ENCODE measurements at regions not wholly inside any gene's neighbourhood (a gene's known extent, or its start where the extent isn't known, plus 50 kb on each side); places are given as distances from the start of the nearest gene placed in this dataset.

DNA sequence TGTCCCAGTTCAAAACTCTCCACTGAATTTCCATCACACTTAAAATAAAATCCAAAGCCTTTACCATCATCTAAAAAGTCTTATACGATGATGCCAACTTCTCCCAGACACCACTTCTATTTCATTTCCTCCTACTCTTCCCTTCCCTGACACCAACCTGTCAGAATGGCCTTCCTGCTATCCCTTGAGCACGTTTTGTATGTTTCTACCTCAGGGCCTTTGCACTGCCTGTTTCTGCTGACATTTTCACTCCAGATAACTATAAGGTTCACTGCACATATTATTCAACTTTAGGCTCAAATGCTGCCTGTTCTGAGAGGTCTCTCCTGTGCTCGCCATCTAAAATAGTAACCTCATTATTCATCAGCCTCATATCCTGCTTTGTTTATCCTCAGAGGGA lies 269.6 kb downstream of the HTR7 start:
- DNase-seq (ENCODE audit: low read depth in 3 of 3) = no peak

DNA sequence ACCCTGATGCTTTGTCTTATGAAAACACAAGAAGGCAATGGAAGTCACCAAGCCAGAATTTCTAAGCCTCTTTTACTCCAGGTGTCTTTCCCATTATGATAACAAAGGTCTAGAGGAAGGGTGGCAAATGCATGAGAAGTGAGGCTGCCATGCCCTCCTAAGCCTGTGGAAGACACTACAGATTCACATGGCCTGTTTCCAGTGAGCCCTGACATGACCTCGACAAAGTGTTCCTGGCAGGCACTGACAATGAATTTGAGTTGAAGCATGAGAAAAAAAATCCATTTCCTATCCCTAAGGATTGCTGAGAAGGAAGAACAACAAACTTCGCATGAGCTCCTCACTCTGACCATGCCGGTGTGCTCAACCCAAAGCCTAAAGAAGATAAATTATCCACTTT lies 268.0 kb downstream of the HTR7 start:
- DNase-seq (ENCODE audit: low read depth in 3 of 3) = no peak

DNA sequence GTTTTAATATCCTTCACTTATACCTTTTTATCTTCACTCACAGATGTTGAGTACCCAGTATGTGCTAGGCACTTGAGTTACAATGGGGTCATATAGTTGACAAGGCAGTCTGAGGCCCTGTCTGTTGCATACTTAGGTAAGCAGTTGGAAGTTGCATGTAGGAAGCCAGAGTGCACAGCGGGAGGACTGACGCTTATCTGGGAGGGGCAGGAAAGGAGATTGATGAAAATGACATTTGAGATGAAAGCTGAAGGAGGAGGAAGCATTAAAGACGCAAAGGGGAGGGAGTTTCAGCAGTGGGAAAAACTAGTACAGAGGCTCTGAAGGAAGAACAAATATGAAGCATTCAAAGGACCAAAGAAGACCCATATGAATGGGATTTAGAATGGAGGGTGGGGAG lies 266.2 kb downstream of the HTR7 start:
- DNase-seq (ENCODE audit: low read depth in 3 of 3) = no peak

DNA sequence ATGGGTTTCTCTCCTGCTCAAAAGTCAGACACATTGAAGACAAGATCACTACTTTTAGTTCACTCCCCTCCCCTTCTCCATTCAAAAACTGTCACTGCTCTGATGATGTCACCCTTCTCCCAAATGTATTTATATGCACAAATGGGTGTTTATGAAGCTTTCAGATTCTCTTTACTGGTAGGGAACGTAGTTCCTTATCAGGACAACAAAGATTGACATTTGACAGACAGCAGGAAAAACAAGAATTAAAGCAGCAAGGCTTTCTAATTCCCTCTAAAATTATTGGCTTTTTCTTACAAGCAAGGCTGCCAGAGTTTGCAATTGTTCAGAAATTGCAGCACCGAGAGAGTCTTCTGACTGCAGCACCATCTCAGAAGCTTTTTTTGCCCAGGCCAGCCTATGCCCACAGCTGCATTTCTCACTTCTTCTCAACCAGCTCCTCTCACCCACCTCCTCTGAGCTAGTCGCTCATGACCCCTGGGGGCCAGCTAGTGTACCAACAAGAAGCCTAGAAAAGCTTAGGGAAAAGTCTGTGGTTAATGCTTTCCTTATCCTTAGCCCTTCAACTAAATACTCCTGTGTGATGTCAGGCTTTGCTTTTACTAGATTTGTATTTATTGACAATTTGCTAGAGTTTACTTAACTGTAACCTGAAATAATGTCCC lies 265.1 kb downstream of the HTR7 start:
- DNase-seq (ENCODE audit: low read depth in 3 of 3) = peak in 1 of 3 donors; percentile 0

DNA sequence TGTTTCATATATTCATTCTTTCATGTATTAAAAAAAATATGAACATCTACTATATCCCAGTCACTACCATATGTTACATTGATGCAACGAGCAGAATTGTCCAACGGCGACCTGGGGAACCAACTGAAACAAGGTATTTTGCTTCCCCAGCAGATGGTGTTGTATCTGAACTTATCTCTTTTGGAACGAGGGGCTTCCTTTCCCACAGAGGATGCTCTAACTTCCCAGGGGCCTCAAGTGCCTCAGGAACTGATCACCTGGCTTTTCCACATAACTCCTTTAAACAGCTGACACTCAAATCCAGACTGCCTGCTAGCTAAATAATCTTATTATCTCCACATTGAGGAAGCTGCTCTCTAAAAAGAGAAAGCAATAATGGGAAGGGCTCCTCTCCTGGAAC lies 259.3 kb downstream of the HTR7 start:
- DNase-seq (ENCODE audit: low read depth in 3 of 3) = no peak

DNA sequence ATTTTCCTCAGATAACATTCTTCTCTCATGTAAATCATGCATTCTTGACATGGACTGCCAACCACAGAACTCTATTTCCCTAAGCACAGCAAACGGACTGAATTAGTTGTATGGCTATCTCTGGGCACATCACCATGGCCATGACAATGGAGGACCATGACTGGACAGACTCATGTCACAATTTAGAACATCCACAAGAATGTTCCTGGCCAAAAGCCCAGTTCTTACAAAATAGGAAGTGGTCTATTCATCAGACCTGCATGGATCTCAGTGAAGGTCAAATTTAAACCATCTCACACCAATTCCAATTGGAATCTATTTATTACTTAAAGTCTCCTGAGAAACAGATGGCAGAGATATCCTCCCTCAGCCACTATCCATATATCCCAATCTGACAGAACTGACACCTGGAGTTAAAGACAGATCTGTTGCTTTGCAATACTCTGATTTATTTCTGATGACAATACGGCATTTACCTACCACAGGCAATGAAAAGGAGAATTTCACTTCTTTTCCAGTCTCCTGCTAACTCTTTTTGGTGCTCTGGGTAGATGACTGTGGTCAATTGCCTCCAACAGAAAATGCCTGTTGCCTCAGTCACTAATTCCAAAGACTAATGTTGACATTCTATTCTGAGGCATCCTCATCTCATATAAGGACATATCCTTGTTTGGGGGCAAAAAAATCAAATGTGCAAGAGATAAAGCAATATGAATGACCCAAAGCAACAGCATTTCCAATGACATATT lies 254.8 kb downstream of the HTR7 start:
- no peak for DNase-seq (ENCODE audit: low read depth in 3 of 3)

DNA sequence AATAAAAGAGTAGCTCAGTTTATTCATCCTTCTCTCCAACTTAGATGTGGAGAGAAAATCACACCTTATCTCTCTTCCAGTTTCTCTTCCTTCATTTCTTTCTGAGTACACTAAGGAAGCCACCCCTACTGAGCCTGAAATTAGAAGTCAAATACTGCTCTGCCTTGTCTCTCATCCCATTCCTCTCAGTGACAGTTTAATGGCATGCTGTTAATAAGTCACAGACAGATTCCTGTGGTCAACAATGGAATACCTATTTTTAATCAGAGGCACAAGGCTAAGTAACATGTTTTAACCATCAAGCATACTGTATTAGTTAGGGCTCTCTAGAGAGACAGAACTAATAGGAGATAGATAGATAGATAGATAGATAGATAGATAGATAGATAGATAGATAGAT lies 253.2 kb downstream of the HTR7 start:
- no peak for DNase-seq (ENCODE audit: low read depth in 3 of 3)

DNA sequence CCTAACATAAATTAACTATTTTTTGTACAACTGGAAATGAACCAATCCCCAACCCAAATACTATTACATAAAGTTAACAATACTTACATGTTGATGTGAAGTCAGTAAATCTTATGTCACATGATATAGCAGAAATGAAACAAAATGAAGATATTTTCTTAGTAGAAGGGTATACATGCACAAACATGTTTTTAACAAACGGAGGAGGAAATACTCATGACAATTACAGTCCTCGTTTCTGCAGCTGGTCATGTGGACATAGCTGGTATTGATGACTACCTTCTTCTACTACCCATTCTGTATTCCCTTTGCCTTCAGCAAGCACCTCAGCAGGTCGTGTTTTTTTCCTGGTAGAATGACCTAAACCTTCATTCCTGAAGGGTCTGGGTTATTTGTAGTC lies 252.3 kb downstream of the HTR7 start:
- no peak for DNase-seq (ENCODE audit: low read depth in 3 of 3)

DNA sequence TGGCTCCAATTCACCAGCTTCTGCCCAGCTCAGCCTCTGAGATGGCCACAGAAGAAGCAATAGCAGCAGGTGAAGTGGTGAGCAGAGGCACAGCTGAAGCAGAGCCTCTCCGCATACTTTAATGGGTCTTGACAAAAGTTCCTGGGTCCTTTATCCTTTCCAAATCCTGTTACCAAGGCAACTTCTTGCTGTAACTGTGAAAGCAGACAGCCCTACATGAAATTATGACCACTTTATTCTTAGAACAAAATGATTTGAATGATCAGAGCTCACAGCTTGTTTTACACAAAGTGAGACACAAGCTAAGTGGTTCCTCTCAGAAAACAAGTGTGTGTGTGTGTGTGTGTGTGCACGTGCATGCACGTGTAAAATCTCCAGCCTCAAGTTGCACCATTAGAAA lies 245.6 kb downstream of the HTR7 start:
- DNase-seq (ENCODE audit: low read depth in 3 of 3) = no peak

DNA sequence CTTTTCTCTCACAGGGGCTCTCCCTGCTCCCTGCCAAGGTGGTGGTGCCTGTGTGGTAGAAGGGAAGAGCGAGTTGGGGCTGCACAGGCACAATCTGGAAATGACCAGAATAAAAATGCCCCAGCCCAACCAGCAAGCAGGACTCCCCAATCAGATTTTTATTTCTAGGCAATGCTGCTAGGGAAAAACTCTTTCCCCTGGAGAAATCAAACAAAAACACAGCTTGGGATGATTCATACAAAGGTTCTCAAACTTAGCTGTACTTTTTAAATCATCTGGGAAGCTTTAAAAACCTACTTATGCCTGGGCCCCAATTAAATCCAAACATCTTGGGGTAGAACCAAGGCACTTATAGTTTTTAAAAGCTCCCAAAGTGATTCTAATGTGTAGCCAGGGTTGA lies 243.2 kb downstream of the HTR7 start:
- no peak for DNase-seq (ENCODE audit: low read depth in 3 of 3)

DNA sequence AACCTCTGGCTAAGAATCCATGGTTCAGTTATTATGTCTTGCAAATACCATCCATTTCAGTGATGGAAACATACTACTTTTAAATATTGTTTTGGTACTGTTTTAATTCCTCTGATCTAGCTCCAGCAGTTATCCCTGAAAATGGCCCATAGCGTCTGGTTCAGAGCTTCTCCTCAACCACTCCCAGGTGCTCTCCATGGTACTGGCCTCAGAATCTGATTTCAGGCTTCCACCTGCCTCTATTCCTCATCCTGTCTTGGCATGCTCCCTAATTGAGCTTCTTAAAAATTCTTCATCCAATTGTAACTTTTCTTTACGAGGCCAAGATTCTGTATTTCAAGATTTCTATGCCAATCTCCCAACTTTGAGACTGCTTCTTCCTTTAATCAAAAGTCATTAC lies 236.3 kb downstream of the HTR7 start:
- DNase-seq (ENCODE audit: low read depth in 3 of 3) = no peak

DNA sequence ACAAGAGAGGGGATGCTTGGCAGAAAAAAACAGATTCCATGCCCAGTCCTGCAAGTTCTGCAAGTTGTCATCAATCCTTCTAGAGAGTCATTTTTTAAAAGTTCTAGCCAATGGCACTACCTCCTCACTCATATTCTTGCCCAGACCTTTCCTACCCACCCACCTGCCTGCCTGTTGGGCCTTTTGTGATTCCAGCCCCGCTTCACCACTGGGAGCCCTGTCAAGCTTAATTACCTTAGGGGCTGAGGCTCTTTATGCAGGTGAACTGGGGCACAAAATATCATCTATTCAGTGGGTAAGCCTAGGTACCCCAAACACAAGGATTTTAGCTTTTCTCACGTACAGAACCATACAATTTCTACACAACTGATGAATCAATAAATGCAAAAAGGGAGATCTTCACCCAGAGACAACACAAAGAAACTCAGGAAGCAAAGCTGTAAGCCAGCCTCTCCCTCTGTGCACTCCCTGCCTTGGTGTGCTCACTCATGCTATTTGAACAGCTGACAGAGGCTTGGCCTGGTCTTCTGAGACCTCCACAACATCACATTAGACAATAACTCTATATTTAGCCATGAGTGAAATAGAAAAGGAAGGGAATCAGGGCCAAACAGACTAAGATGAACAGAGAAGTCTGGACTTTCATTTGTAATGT lies 222.6 kb downstream of the HTR7 start:
- no peak for DNase-seq (ENCODE audit: low read depth in 3 of 3)

DNA sequence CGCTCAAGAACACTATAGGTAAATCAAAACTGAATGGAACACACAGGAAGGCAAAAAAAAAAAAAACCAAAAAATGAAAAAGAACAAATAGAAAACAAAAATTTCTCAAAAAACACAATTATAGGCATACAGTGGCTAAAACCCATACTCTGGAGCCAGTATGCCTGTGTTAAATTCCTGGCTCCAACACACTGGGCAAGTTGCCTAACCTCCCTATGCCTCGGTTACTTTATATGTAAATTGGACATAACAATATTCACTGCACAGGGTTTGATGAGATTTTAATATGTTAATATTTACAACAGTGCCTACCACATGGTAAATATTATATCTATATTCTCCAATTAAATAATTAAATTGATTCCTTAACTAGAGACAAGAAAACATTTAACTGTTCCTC lies 217.1 kb downstream of the HTR7 start:
- no peak for DNase-seq (ENCODE audit: low read depth in 3 of 3)

DNA sequence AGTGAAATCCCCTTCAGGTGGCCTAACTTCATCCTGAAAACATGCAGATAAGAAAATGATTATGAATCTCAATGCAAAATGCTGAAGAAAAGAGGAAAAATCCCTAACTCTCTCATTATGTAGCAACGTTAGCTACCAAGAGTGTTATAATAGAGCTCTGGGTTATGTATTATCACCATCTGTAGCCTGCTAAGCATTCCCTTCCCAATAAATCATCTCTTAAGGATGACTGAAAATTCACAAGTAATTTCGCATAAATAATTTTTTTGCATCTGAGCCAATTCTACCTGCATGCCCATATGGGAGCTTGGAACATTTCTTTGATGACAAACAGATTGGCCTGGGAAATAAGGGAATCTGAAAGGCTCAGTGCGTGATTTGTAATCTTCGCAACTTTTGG lies 216.1 kb downstream of the HTR7 start:
- no peak for DNase-seq (ENCODE audit: low read depth in 3 of 3)

DNA sequence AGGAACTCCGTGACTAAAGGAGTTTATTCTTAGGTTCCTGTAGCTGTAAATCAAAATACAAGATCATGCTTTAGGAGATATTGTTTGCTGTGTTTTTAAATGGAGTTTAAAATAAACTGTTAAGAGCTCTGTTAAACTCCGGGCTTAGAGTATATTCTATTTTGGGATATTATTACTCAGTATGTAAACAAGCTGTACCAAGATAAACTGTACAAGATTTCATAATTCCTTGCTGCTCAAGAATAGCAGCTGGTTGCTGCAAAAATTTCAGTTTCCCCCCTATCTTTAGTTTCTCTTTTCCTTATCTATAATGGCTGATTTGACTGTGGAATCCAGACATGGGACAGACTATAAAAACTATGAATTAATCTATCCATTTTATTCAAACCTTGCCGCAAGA lies 215.7 kb downstream of the HTR7 start:
- DNase-seq (ENCODE audit: low read depth in 3 of 3) = no peak

DNA sequence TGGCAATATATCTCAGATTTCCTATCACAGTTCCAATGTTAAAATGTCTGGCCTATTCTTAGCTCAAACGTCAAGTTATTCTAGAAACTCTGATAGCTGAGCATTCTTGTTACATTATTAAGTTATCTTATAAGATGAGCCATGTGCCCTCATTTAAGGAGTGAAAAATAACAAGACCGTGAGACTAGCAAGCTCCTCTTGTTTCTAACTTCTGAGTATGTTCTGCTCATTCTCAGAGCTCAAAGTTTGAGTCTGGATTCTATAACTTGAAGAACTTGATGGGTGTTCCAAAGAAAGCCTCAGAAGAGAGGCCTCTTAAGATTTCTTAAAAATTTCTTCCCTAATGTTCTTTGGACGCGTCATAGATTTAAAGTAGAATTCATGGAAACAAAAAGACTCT lies 215.2 kb downstream of the HTR7 start:
- DNase-seq (ENCODE audit: low read depth in 3 of 3) = no peak

DNA sequence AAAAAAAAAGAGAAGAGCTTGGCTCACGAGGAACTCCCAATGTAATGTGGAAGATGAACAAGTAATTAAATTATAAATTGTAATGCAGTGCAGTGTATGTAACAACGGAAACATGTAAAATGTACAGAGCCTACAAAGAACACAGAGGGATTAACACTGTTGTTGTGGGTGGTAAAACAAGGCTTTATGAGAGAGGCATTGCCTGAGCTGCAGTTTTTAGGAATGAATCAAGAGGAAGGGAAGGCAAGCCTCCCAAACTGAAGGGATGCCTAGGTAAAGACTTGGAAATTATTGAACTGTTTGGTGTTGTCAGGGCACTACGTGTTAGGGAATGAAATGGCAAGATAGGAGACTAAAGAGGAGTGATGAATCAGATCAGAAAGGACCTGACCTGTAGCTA lies 213.7 kb downstream of the HTR7 start:
- no peak for DNase-seq (ENCODE audit: low read depth in 3 of 3)

DNA sequence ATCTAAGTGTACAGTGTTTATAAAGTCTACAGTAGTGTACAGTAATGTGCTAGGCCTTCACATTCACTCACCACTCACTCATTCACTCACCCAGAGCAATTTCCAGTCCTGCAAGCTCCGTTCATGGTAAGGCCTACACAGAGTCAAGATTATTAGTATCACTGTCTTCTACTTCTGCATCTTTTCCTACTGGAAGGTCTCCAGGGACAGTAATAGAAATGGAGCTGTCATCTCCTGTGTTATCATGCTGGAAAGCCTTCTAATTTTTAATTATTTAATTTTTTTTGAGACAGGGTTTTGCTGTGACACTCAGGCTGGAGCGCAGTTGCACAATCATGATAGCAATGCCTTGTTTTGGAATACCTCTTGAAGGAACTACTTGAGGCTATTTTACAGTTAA lies 207.0 kb downstream of the HTR7 start:
- no peak for DNase-seq (ENCODE audit: low read depth in 3 of 3)

DNA sequence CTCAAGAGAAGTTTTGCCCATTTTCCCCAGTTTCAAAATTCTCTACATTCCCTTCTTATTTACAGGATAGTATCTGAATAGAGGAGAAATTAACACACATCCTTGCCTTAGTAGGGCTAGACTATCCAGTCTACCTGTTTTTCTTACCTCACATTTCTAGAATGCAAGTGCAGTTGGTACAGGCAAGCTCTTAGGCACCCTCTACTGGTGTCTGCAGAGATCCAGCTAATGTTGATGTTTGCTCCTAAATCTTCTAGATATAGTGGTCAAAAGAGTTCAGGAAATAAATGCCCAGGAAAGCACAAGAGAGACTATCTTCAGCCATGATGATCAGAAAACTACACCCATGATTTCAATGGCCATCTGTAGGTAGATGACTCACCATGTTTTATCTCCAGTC lies 205.3 kb downstream of the HTR7 start:
- DNase-seq (ENCODE audit: low read depth in 3 of 3) = no peak

DNA sequence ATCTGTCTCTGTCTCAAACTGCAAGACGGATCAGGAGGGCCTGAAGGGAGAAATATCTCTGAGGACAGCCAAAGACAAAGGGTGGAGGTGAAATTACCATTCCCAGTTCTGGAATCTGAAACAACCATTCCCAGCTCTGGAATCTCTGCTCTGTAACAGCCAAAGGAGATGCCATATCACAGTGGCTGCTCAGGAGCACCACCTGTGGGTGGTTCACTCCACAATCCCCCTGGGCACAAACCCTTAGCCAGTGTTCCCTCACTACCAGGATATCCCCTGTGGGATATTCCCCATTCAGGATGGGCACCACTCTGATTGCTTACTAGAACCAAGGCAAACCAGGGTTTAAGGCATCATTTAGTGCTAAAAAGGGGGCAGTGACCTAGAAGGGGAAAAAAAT lies 199.0 kb downstream of the HTR7 start:
- no peak for DNase-seq (ENCODE audit: low read depth in 3 of 3)

DNA sequence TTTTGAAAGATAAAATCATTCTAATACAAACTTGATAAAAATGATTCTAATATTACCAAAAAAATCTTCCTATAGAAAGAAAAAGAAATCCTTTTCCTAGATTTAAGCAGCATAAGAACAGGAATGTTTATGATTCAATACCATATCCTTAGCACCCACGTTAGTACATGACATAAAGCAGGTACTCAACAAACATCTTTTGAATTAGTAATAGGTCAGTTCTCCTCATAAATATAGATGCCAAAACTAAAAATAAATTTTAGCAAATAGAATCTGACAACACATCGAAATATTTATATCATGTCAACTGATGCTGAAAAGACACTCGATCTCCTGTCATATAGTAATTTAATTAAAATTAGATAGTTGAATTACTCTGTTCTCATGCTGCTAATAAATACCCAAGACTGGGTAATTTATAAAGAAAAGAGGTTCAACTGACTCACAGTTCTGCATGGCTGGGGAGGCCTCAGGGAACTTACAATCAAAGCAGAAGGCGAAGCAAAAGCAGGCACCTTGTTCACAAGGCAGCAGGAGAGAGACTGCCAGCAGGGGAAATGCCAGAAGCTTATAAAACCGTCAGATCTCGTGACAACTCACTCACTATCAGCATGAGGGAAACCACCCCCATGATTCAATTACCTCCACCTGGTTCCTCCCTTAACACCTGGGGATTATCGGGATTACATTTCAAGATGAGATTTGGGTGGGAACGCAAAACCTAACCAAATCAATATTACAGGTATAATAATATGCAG lies 191.8 kb downstream of the HTR7 start:
- no peak for DNase-seq (ENCODE audit: low read depth in 3 of 3)

DNA sequence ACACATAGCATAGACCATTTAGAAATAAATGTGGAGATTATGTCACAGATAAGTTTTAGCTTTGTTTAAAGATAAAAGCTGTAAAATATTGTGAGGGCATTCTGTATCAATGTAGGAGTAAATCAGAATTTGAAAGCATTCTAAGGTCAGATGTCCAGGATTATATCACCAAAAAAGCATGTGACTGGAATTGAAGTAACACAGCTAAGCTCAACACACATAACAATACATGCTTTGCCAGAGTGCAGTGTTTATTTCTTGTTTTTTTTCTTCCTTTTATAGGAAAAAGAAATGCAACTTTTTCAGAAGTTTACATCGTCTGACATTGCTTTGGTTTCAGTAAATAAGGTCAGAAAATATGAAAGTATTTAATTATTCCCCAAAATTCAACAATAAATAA lies 183.4 kb downstream of the HTR7 start:
- DNase-seq (ENCODE audit: low read depth in 3 of 3) = no peak

DNA sequence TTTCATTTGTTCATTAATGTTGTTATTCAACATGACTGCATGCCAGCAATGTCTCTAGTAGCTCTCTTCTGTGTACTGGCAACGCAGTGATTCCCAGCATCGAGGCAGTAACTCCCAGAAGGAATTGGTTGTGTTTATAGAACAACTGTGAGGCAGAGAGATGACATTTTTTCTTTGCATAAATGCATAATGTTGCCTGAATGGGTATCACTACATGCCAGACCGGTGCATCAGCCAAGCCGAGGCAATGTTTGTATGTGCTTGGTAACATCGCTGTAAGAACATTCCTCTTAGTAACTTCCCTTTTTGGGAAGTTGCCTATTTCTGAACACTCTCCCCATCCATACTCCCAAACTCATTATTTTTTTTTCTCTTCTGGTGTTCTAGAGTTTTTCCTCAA lies 182.9 kb downstream of the HTR7 start:
- no peak for DNase-seq (ENCODE audit: low read depth in 3 of 3)

Data from stimulated activated CD4-positive, alpha-beta T cell treated with anti-CD3 and anti-CD28 coated beads, TNF-alpha, amount 100 ng/mL, for 48 hours (primary cell).